ENCODE measurements at regions not wholly inside any gene's neighbourhood (a gene's known extent, or its start where the extent isn't known, plus 50 kb on each side); places are given as distances from the start of the nearest gene placed in this dataset.

- Histone ChIP-seq H3K27ac (ENCODE audit: low read depth, low read length, poor library complexity, severe bottlenecking) (no peak overlapping the region), H3K9me2 (ENCODE audit: insufficient read depth, low read length) (no peaks in the 10 kb centered on the region), H3K9me3 (ENCODE audit: low read length) (no peaks in the 10 kb centered on the region), H4K20me1 (ENCODE audit: insufficient read depth, low read length) (no peaks in the 10 kb centered on the region), H2AFZ (ENCODE audit: low read length) (no peak overlapping the region), H3K4me1 (ENCODE audit: insufficient read depth, low read length, poor library complexity, severe bottlenecking) (no peaks in the 10 kb centered on the region), H3K4me3 (ENCODE audit: low read depth, low read length, poor library complexity, severe bottlenecking) (no peak overlapping the region), H3K36me3 (ENCODE audit: insufficient read depth, low read length) (no peaks in the 10 kb centered on the region), H3K4me2 (ENCODE audit: low read length) (no peak overlapping the region), H3K79me2 (ENCODE audit: insufficient read depth, low read depth, low read length) (no peaks in the 10 kb centered on the region)
- POLR2A ChIA-PET, result no interaction called here
- TF ChIP-seq EZH2phosphoT487 (IDR thresholded peaks at IDR 0.05; ENCODE audit: borderline replicate concordance, low read depth, low read length) (no peak), CTCF (conservative IDR thresholded peaks at IDR 0.05; ENCODE audit: low read length) (0 out of 2 replicates have a peak, but pooled peaks have one; percentile 26)
- CTCF ChIA-PET (ENCODE audit: unreplicated experiment), result no interaction called here
- intact Hi-C loops (cut with micrococcal nuclease; ENCODE audit: unreplicated experiment), result no loop called here
- no TSS peak for BruUV-seq (replicated peaks)
- DNase-seq (ENCODE audit: low spot score), result no peak
Measured at GRCh38 chr4:31442236-31442635, 722.1 kb downstream of the PCDH7 start.

DNA sequence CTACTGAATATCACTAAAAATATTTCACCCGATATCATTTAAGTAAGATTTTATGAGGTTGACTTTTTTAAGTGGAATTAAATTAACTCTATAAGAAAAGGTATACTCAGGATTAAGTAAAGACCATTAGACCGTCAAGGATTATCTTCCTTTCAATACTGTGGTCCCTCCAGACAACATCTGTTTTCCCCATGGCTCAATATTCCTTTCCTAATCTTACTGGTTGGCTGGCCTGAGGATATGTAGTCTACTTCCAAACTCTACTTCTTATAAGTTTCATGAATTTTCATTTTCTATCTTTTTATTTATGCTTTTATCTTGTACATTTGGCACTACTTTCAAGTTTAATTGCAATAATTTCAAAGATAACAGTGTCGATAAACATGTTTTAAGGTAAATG is 725.4 kb downstream of the PCDH7 start:
- Histone ChIP-seq H4K20me1 (ENCODE audit: insufficient read depth, low read length) (no peaks in the 10 kb centered on the region), H3K4me2 (ENCODE audit: low read length) (no peak overlapping the region), H3K27ac (ENCODE audit: low read depth, low read length, poor library complexity, severe bottlenecking) (no peak overlapping the region), H2AFZ (ENCODE audit: low read length) (no peak overlapping the region), H3K4me3 (ENCODE audit: low read depth, low read length, poor library complexity, severe bottlenecking) (no peak overlapping the region), H3K9me2 (ENCODE audit: insufficient read depth, low read length) (no peaks in the 10 kb centered on the region), H3K79me2 (ENCODE audit: insufficient read depth, low read depth, low read length) (no peaks in the 10 kb centered on the region), H3K9me3 (ENCODE audit: low read length) (no peaks in the 10 kb centered on the region), H3K4me1 (ENCODE audit: insufficient read depth, low read length, poor library complexity, severe bottlenecking) (no peaks in the 10 kb centered on the region), H3K36me3 (ENCODE audit: insufficient read depth, low read length) (no peaks in the 10 kb centered on the region)
- no peak for TF ChIP-seq CTCF (conservative IDR thresholded peaks at IDR 0.05; ENCODE audit: low read length)
- TF ChIP-seq EZH2phosphoT487 (IDR thresholded peaks at IDR 0.05; ENCODE audit: borderline replicate concordance, low read depth, low read length), result no peak
- no TSS peak for BruUV-seq (replicated peaks)
- intact Hi-C loops (cut with micrococcal nuclease; ENCODE audit: unreplicated experiment), result no loop called here
- DNase-seq (ENCODE audit: low spot score), result no peak
- CTCF ChIA-PET (ENCODE audit: unreplicated experiment), result no interaction called here
- POLR2A ChIA-PET, result no interaction called here

DNA sequence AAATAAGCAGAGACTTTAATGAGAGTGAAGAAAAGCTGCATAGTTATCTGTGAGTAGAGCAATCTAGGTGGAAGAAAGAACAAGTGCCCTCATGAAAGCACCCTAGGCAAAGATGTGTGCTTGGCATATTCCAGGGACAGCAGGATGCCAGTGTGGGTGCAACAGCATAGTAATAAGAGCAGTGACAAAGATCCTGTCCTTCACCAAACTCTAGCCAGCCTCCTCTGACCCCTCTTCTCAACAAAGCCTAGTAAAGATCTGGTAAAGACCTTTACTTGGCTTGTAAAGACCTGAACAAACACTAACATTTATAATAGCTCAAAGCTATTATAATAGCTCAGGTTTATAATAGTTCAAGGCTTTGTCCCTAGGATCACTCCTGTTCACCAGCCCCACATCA is 735.4 kb downstream of the PCDH7 start:
- POLR2A ChIA-PET, result interaction anchor here (1.0 kb wide), 1 partner anchor 9 kb away, joined by 3 read pairs; no protein-coding TSS in a partner anchor
- Histone ChIP-seq H3K36me3 (ENCODE audit: insufficient read depth, low read length) (no peaks in the 10 kb centered on the region), H3K4me1 (ENCODE audit: insufficient read depth, low read length, poor library complexity, severe bottlenecking) (no peaks in the 10 kb centered on the region), H3K79me2 (ENCODE audit: insufficient read depth, low read depth, low read length) (no peaks in the 10 kb centered on the region), H4K20me1 (ENCODE audit: insufficient read depth, low read length) (no peaks in the 10 kb centered on the region), H3K9me2 (ENCODE audit: insufficient read depth, low read length) (no peaks in the 10 kb centered on the region), H3K4me2 (ENCODE audit: low read length) (no peak overlapping the region), H3K27ac (ENCODE audit: low read depth, low read length, poor library complexity, severe bottlenecking) (no peak overlapping the region), H3K4me3 (ENCODE audit: low read depth, low read length, poor library complexity, severe bottlenecking) (no peak overlapping the region), H3K9me3 (ENCODE audit: low read length) (no peaks in the 10 kb centered on the region), H2AFZ (ENCODE audit: low read length) (no peak overlapping the region)
- DNase-seq (ENCODE audit: low spot score), result no peak
- BruUV-seq (replicated peaks), result no TSS peak
- intact Hi-C loops (cut with micrococcal nuclease; ENCODE audit: unreplicated experiment), result no loop called here
- CTCF ChIA-PET (ENCODE audit: unreplicated experiment), result no interaction called here
- TF ChIP-seq CTCF (conservative IDR thresholded peaks at IDR 0.05; ENCODE audit: low read length) (no peak), EZH2phosphoT487 (IDR thresholded peaks at IDR 0.05; ENCODE audit: borderline replicate concordance, low read depth, low read length) (no peak)
